ENCODE measurements at regions not wholly inside any gene's neighbourhood (a gene's known extent, or its start where the extent isn't known, plus 50 kb on each side); places are given as distances from the start of the nearest gene placed in this dataset.

GRCh38 chr11:127440616-127441015 is 440.0 kb upstream of the KIRREL3 start:
- Mint-ChIP-seq H3K9me3 (no peaks in the 10 kb centered on the region), H3K4me3 (no peak overlapping the region), H3K4me1 (no peaks in the 10 kb centered on the region), H3K27ac (no peak overlapping the region), H3K27me3 (ENCODE audit: low read depth) (no peaks in the 10 kb centered on the region), H3K36me3 (no peaks in the 10 kb centered on the region)
- DNase-seq (ENCODE audit: low spot score) = no peak
- no peak for ATAC-seq
- CTCF ChIA-PET = no interaction called here
- POLR2A ChIA-PET = no interaction called here
- no peak for TF ChIP-seq ARID4B (CRISPR knock-in tag; IDR thresholded peaks at IDR 0.05; ENCODE audit: borderline replicate concordance)
- no peak for TF ChIP-seq ZNF219 (CRISPR knock-in tag; IDR thresholded peaks at IDR 0.05; ENCODE audit: borderline replicate concordance)
- TF ChIP-seq CTCF (IDR thresholded peaks at IDR 0.05) = no peak
- no peak for TF ChIP-seq ATF3 (CRISPR knock-in tag; conservative IDR thresholded peaks at IDR 0.05)
- TF ChIP-seq ZSCAN18 (CRISPR knock-in tag; IDR thresholded peaks at IDR 0.05) = no peak
- no peak for TF ChIP-seq GABPB1 (CRISPR knock-in tag; IDR thresholded peaks at IDR 0.05)
- no peak for TF ChIP-seq PRRX2 (CRISPR knock-in tag; IDR thresholded peaks at IDR 0.05)
- no peak for TF ChIP-seq AR (CRISPR knock-in tag; IDR thresholded peaks at IDR 0.05)
- TF ChIP-seq GTF2I (CRISPR knock-in tag; conservative IDR thresholded peaks at IDR 0.05) = no peak
- no peak for TF ChIP-seq ZNF423 (CRISPR knock-in tag; IDR thresholded peaks at IDR 0.05)
- no peak for TF ChIP-seq MLX (CRISPR knock-in tag; IDR thresholded peaks at IDR 0.05)
- TF ChIP-seq IRF2 (CRISPR knock-in tag; IDR thresholded peaks at IDR 0.05; ENCODE audit: borderline replicate concordance, low read depth) = no peak
- no peak for TF ChIP-seq ZNF416 (CRISPR knock-in tag; IDR thresholded peaks at IDR 0.05)
- TF ChIP-seq NR2C2 (CRISPR knock-in tag; IDR thresholded peaks at IDR 0.05) = no peak
- TF ChIP-seq CREM (CRISPR knock-in tag; IDR thresholded peaks at IDR 0.05) = no peak
- TF ChIP-seq ZNF263 (CRISPR knock-in tag; IDR thresholded peaks at IDR 0.05; ENCODE audit: low read depth) = no peak

Data from WTC11 (cell line).